ENCODE measurements at regions not wholly inside any gene's neighbourhood (a gene's known extent, or its start where the extent isn't known, plus 50 kb on each side); places are given as distances from the start of the nearest gene placed in this dataset.
"Not testable (repeated sequence)": the region's sequence is repeated elsewhere in the genome, so short reads cannot be mapped to it uniquely, and the experiment has no call there.

- no peak for DNase-seq
Observed at GRCh38 chr6:74631564-74631963, 574.3 kb downstream of the COL12A1 start.

GRCh38 chr6:74626288-74626687 lies 579.6 kb downstream of the COL12A1 start:
- no peak for DNase-seq

- DNase-seq: no peak
Observed at GRCh38 chr6:74623027-74623426, 582.8 kb downstream of the COL12A1 start.

- no peak for DNase-seq
Observed at GRCh38 chr6:74611220-74611619, 594.6 kb downstream of the COL12A1 start.

- DNase-seq: no peak
Observed at GRCh38 chr6:74610352-74610751, 595.5 kb downstream of the COL12A1 start.

- no peak for DNase-seq
Observed at GRCh38 chr6:74609871-74610270, 596.0 kb downstream of the COL12A1 start.

- no peak for DNase-seq
Observed at GRCh38 chr6:74607934-74608333, 597.9 kb downstream of the COL12A1 start.

GRCh38 chr6:74607468-74607867 lies 598.4 kb downstream of the COL12A1 start:
- no peak for DNase-seq

GRCh38 chr6:74606582-74607071 lies 599.2 kb downstream of the COL12A1 start:
- peak; percentile 59 for DNase-seq

DNA sequence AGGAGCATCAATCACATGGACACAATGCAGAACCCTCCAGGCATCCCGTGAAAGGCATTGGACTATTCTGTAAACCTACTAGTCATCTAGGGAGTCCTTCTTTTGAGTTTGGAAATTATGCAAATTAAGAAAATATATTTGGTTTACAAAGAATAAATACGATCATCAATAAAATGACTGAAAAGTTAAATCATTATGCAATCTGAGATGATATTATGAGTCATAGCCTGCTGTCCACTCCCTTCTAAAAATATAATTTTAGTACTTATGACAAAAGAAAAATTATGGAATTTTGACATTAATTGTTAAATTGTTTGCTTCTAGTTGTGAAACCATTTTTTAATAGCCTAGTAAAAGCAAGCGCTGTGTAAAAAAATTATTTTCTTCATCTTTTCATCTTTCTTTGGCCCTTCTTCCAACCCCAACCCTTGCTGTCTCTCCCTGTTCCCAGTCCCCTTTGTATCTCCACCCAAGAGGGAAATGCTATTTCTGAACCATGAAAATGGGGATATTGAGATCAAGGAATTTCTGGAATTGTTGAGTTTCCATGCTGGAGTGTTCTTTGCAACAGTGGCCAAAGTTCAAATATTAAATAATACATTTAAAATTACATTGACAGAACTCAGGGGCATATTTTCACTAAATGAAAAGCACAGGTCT lies 599.8 kb downstream of the COL12A1 start:
- no peak for DNase-seq

DNA sequence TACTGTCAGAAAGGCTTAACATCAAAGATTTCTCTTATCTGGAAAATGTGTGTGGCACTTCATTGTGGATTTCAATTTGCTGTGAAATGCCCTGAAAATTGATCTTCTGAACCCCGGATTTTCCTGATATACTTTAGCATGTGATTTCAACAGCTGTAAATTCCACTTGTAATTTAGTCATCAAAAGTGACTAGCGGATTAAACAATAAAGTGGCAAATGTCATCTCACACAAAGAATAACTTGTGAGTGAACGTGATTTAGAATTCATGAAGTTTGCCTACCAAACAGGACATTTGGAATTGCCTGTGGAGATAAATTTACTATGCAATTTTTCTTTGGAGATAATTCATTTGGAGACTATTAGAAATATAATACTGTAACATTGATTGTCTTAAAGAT lies 601.6 kb downstream of the COL12A1 start:
- no peak for DNase-seq

- no peak for DNase-seq
Observed at GRCh38 chr6:74603322-74604076, 602.4 kb downstream of the COL12A1 start.

DNA sequence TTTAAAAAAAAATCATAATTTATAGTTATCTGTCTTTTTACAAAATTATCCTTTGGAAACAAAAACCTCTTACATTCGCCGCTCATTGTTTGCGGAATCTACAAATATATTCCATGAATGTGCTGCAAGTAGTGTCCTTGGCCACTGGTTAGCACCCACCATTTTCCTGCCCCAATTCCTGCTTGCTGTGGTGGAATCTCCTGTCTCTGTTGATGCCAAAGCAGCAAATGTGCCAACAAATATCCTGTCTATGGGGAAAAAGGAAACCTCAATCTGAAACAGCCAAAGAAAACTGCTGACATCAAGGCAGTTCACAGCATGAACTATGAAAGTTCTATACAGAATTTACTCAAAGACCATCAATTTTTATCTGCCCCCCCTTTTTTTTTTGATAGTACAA lies 603.6 kb downstream of the COL12A1 start:
- DNase-seq: no peak

- DNase-seq: no peak
Observed at GRCh38 chr6:74598462-74599393, 607.1 kb downstream of the COL12A1 start.

DNA sequence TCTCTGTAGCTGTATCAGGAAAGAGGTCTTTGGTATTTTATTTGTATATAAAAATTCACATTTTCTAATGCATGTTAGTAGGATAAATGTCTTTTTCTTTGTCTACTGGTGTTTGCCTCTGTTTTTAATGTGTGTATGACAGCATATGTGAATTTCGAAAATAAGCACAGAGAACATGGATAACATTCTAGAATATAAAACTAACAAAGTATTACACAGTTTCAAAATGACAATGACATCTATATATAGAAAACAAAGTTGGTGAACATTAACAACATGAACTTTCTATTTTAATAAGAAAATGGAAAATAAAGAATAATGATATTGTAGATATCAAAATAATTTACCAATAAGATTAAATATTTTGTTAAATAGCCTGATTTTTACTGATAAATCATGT lies 608.0 kb downstream of the COL12A1 start:
- no peak for DNase-seq

DNA sequence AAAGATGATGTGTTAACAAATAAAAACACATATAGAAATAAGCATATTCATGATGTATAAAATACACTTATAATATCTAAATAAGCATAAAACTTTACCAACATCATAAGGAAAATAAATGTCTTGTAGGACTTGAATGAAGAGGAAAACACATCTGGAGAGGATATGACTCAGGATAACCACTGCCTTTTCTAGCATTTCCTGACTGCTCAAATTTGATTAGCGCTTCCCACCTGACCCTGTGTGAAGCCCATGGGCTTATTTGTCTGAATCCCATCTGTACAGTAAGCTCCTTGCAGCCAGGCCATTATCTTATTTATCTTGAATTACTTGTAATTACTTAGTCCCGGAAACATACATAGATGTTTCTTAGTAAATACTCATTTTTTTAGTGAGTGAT lies 608.6 kb downstream of the COL12A1 start:
- DNase-seq: no peak

- DNase-seq: no peak
Observed at GRCh38 chr6:74596588-74596987, 609.3 kb downstream of the COL12A1 start.

DNA sequence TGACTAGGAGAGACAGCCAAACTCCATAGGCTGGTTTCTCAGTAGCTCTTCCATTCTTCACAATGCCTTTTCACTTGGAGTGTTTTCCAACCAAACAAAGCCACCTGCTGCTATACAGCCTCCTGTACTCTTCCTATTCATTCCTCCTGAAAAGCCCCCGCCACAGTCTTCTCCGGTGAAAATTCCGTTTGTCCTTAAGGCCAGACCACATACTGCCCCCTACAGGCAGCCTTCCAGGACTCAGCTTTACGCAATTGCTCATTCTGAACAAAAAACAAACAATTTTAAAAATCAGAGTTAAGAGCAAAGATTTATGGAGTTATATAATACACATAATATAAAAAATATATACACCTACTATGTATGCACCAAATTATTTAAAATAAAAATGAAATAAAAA lies 611.5 kb downstream of the COL12A1 start:
- DNase-seq: not testable (repeated sequence)

- no peak for DNase-seq
Observed at GRCh38 chr6:74588094-74588832, 617.6 kb downstream of the COL12A1 start.

GRCh38 chr6:74587386-74587785 lies 618.5 kb downstream of the COL12A1 start:
- DNase-seq: no peak

DNA sequence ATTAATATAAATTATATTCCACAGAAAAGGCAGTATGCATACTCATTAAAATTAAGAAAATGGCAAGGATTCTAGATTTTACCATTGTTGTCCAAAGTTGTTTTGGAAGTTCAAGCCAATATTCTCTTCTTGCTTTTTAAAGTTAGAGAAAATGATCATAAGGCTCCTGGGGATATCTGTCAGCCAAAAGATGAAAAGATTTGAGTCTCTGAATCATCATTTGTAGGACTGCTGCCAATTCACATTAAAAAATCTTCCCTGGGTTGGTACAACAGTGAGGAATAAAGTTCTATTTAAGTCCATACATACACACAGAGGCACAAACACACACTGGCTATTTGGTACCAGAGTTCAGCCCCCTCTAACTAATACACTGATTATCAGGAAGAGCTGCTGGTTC lies 620.1 kb downstream of the COL12A1 start:
- DNase-seq: no peak

GRCh38 chr6:74581681-74582080 lies 624.2 kb downstream of the COL12A1 start:
- DNase-seq: no peak

Measured in muscle of arm (tissue), 1 donor.